Thoracic aorta (tissue), 2 donors: ENCODE measurements at regions not wholly inside any gene's neighbourhood (a gene's known extent, or its start where the extent isn't known, plus 50 kb on each side); places are given as distances from the start of the nearest gene placed in this dataset.

Experiments
- ATAC-seq: fragments of 150-250 bp; one replicate; pipeline ENCODE4 v1.8.0; 2017; ENCODE audit warnings: low read depth; ENCODE audit not compliant: insufficient number of reproducible peaks, low FRiP score
- DNase-seq: peaks from one replicate; pipeline ENCODE4 v3.0.0-alpha.2; 2020; ENCODE audit warnings: low spot score
- H3K27ac ChIP-seq, 2 donors: fragments of 200-600 bp; sonication (generic); 1 replicate in 1 of 2; 2 replicates in 1 of 2; pipeline ENCODE4 v1.5.1; 2016; ENCODE audit warnings: mild to moderate bottlenecking in 2 of 2, moderate library complexity in 2 of 2
- H3K27me3 ChIP-seq: fragments of 200-600 bp; sonication (generic); replicated peaks from 2 replicates; pipeline ENCODE4 v1.6.0; 2016; ENCODE audit warnings: mild to moderate bottlenecking; ENCODE audit not compliant: insufficient read depth
- H3K36me3 ChIP-seq: fragments of 200-600 bp; sonication (generic); one replicate; pipeline ENCODE4 v1.5.1; 2016
- H3K4me1 ChIP-seq, 2 donors: fragments of 200-600 bp; sonication (generic); 1 replicate in 1 of 2; 2 replicates in 1 of 2; pipeline versions ENCODE4 v1.5.1 to v1.6.0; 2016; ENCODE audit warnings: low read depth in 2 of 2, mild to moderate bottlenecking in 1 of 2; ENCODE audit not compliant: control insufficient read depth in 1 of 2
- H3K4me3 ChIP-seq: fragments of 200-600 bp; sonication (generic); 2 replicates; pipeline ENCODE4 v1.5.1; 2016; ENCODE audit warnings: mild to moderate bottlenecking
- H3K9me3 ChIP-seq: fragments of 200-600 bp; sonication (generic); 2 replicates; pipeline ENCODE4 v1.5.1; 2016
- TF ChIP-seq, protein P1 (sequence below): fragments of 200-600 bp; sonication (generic); IDR thresholded peaks from one replicate; pipeline ENCODE4 v1.5.1; 2019; ENCODE audit warnings: antibody characterized with exemption

DNA sequence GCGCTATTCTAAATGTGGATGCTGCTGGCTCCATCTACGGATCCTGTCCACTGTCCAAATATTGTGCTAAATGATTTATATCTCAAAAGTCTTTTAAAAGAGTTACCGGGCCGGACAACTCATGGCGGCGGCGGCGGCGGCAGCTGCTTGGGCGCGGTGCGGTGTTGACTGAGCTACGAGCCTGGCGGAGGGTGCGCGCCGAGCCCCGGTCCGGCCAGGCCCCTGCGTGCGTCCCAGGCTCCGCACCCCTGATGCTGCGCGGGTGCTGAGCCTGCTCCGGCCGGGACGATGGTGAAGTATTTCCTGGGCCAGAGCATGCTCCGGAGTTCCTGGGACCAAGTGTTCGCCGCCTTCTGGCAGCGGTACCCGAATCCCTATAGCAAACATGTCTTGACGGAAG is 303.4 kb downstream of the CENPW start:
- no peak for DNase-seq
- Histone ChIP-seq H3K4me1 (no peaks in the 10 kb centered on the region), H3K36me3 (no peaks in the 10 kb centered on the region), H3K4me3 (no peak overlapping the region), H3K27me3 (no peaks in the 10 kb centered on the region), H3K27ac (no peak overlapping the region), H3K9me3 (no peaks in the 10 kb centered on the region)
- ATAC-seq = no peak
- TF ChIP-seq, protein P1, sequence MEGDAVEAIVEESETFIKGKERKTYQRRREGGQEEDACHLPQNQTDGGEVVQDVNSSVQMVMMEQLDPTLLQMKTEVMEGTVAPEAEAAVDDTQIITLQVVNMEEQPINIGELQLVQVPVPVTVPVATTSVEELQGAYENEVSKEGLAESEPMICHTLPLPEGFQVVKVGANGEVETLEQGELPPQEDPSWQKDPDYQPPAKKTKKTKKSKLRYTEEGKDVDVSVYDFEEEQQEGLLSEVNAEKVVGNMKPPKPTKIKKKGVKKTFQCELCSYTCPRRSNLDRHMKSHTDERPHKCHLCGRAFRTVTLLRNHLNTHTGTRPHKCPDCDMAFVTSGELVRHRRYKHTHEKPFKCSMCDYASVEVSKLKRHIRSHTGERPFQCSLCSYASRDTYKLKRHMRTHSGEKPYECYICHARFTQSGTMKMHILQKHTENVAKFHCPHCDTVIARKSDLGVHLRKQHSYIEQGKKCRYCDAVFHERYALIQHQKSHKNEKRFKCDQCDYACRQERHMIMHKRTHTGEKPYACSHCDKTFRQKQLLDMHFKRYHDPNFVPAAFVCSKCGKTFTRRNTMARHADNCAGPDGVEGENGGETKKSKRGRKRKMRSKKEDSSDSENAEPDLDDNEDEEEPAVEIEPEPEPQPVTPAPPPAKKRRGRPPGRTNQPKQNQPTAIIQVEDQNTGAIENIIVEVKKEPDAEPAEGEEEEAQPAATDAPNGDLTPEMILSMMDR = no peak

DNA sequence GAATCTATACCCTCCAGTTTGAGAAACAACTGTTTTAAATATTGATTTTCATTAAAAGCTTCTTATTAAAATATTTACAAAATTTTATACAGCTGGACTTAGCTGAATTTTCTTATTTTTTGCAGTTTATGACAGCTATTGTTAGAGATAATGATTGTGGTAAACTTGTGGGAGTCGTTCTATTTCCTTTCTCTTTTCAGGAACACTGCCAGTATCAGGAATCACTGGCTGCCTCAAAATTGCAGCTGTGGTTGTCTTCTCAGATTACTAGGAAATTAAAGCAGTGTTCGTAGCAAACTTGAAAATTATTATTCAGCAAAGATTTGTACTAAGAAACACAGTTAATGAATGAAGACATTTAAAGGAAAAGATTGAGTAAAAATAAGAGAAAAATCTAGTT is 311.0 kb downstream of the CENPW start:
- Histone ChIP-seq H3K4me1 (no peaks in the 10 kb centered on the region), H3K4me3 (no peak overlapping the region), H3K9me3 (no peaks in the 10 kb centered on the region), H3K27ac (no peak overlapping the region), H3K27me3 (no peaks in the 10 kb centered on the region), H3K36me3 (no peaks in the 10 kb centered on the region)
- ATAC-seq (no peak), DNase-seq (no peak)
- TF ChIP-seq, protein P1 = no peak

DNA sequence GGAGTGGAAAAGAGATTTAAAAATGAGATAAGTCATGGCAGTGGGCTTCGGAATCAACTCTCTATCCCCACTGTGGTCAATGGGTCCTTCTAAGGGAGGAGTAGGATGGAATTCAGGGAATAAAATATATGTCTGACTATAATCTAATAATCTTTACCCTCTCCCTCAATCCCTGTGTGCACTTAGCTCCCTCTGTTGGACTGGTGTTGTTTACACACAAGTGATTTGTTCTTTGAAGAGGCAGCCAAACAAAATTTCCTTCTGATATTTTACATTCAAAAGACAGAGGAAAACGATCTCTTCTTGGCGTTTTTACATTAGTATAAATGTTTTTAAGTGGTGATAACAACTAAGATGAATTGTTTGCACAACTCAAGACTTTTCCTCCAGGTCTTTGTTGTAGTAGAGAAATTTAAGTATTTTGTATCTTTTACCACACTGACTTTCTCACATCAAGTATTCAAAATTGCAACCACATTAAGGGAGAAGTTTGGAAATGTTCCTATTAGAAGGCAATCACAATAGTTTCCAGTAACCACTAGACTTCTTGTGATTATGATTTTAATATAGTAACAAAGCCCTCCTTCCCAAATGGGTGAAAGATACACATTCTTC is 317.8 kb downstream of the CENPW start:
- H3K4me3 ChIP-seq = no peak overlapping the region
- H3K4me1 ChIP-seq = no peaks in the 10 kb centered on the region
- TF ChIP-seq, protein P1 = no peak

DNA sequence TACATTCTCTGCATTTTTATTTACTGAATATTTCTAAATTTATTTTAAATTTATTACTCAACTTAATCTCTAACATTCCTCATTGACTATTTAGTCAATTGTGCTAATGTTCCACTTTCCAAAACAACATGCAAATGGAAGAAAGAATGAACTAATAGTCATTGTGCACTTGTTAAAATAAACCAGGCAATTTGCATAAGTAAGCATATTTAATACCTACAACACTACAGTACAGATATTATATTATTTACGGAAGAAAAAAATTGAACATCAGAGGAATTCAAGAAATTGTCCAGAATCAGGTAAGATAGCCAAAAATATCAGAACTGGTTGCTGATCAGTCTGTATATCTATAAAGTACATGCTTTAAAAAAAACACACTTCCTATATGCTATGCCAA is 320.5 kb downstream of the CENPW start:
- H3K4me1 ChIP-seq = peaks cover 3 to 14% of the 10 kb centered on the region in 2 donors
- TF ChIP-seq, protein P1 = no peak
- H3K27ac ChIP-seq = no peak overlapping the region
- ATAC-seq = no peak
- no peaks in the 10 kb centered on the region for H3K36me3 ChIP-seq
- DNase-seq = no peak
- H3K27me3 ChIP-seq = no peaks in the 10 kb centered on the region
- H3K9me3 ChIP-seq = no peaks in the 10 kb centered on the region
- no peak overlapping the region for H3K4me3 ChIP-seq

More for the DNA sequence above, 317.8 kb downstream of the CENPW start:
- Histone ChIP-seq H3K27ac (no peak overlapping the region), H3K27me3 (no peaks in the 10 kb centered on the region), H3K36me3 (no peaks in the 10 kb centered on the region), H3K9me3 (no peaks in the 10 kb centered on the region)
- ATAC-seq (no peak), DNase-seq (no peak)

DNA sequence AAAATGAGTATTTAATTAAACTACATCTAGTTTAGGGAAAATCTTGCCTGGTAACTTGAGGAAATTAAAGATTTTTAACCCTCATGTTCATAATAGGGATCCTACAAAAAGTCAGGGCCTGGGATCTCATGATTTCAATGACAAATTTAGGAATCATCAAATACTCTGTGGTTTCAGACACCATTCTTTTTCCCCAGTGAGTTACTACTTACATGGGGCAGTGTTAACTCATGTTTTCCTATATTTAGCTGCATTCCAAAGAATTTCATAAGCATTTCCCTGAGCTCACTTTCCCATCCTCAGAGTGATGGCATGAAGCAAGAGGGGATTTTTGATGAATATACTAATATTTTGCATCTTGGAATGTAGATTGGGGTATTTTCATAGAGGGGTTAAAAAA is 321.7 kb downstream of the CENPW start:
- Histone ChIP-seq H3K4me1 (peaks cover 3 to 14% of the 10 kb centered on the region in 2 donors), H3K27me3 (no peaks in the 10 kb centered on the region), H3K36me3 (no peaks in the 10 kb centered on the region), H3K27ac (no peak overlapping the region), H3K9me3 (no peaks in the 10 kb centered on the region), H3K4me3 (no peak overlapping the region)
- TF ChIP-seq, protein P1 = no peak
- ATAC-seq = no peak
- DNase-seq = no peak
